NCI-H510A treated with DMSO at 0.1 percent for 48 hours (cell line): ENCODE measurements at regions not wholly inside any gene's neighbourhood (a gene's known extent, or its start where the extent isn't known, plus 50 kb on each side); places are given as distances from the start of the nearest gene placed in this dataset.

Experiments used
- DNase-seq: peaks from one replicate; lab custom pipeline; 2025; lab: John Stamatoyannopoulos, UW

GRCh38 chr17:45720386-45720785 lies 63.7 kb upstream of the CRHR1 start:
- DNase-seq: no peak

- peak; percentile 21 for DNase-seq
These were observed 62.0 kb upstream of the CRHR1 start for GRCh38 chr17:45722161-45722560.

DNA sequence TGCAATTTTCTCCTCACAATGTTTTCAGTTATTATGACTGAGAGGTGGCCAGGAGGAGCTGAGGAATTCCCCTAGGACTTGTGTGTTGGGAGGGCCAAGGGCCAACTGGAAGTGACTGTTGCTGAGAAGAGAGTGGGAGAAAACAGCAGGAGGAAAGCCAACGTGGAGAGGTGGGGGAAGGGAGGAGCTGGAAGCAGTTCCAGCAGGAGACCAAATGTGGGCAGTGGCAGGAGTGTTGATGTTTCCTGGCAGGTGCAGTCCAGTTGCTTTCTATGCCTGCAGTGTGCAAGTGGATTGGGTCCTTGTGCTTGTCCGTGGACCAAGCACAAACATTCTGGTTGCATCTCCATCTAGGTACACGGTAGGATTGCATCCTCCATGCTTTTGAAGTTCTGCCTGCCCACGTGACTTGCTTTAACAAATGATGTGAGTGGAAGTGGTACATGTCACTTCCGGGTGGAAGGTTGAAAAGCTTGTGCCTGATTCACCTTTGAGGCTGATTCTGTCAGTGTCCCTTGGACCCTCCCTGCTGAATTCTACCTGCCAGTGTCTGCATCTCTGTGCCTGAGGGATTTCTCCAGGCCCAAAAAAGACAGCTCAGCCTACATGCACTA lies 54.7 kb upstream of the CRHR1 start:
- DNase-seq: peak; percentile 59

GRCh38 chr17:45730192-45730591 lies 53.9 kb upstream of the CRHR1 start:
- no peak for DNase-seq

DNA sequence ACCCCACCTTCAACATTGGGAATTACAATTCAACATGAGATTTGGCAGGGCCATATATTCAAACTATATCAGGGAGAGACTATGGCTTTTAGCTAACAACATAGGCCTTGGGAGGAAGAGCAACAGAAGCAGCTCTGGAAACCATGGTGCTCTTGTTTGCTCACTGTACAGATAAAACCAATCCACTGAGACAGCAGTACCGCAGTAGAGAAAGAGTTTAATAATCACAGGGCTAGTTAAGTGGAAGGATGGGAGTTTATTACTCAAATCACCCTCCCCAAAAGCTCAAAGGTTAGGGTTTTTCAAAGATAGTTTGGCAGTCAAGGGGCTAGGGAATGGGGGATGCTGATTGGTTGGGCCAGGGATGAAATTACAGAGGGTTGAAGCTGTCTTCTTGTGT lies 52.7 kb upstream of the CRHR1 start:
- no peak for DNase-seq

GRCh38 chr17:45732926-45733505 lies 51.1 kb upstream of the CRHR1 start:
- DNase-seq: no peak

DNA sequence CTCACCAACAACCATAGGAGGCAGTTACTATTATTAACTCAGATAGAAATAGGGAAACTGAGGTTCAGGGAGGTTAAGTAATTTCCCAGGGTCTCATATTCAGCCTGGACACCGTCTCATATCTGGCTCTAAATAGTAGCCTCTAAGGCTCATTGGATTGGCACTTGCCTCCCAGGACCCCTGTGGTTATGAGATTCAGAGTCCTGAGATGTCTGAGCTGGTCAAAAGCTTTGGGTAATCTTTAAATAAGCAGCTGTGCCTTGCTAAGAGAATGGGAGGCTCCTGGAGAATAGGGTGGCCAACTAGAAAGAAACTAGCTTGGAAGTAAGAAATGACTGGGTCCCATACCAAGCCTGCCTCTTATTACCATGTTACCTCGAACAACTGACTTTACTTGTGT lies 50.3 kb upstream of the CRHR1 start:
- no peak for DNase-seq
